Aorta (tissue), 5 donors: ENCODE measurements at regions not wholly inside any gene's neighbourhood (a gene's known extent, or its start where the extent isn't known, plus 50 kb on each side); places are given as distances from the start of the nearest gene placed in this dataset.

Source experiments
- ATAC-seq: fragments of 200-7000 bp; cut with Tn5 transposase; one replicate; pipeline ENCODE4 v1.9.1; 2022; ENCODE audit warnings: moderate library complexity; ENCODE audit not compliant: low FRiP score
- DNase-seq, 2 donors: peaks; one replicate each; pipeline ENCODE4 v3.0.0-alpha.2; 2020
- H3K27ac ChIP-seq, 2 donors: one replicate each; pipeline ENCODE4 v1.5.1; 2013; ENCODE audit warnings: low read length in 2 of 2, mild to moderate bottlenecking in 2 of 2, moderate library complexity in 2 of 2, control low read depth in 1 of 2, inconsistent platforms in 1 of 2, low read depth in 1 of 2
- H3K27me3 ChIP-seq, 2 donors: one replicate each; pipeline ENCODE4 v1.6.1; 2013; ENCODE audit warnings: control low read depth in 1 of 2, low read length in 1 of 2, mild to moderate bottlenecking in 1 of 2, moderate library complexity in 1 of 2; ENCODE audit not compliant: insufficient read depth in 2 of 2, control insufficient read depth in 1 of 2
- H3K36me3 ChIP-seq, 2 donors: one replicate each; pipeline ENCODE4 v1.6.1; 2013; ENCODE audit warnings: control low read depth in 1 of 2, low read length in 1 of 2, mild to moderate bottlenecking in 1 of 2; ENCODE audit not compliant: insufficient read depth in 2 of 2, control insufficient read depth in 1 of 2
- H3K4me1 ChIP-seq, 2 donors: one replicate each; pipeline ENCODE4 v1.6.1; 2013; ENCODE audit warnings: low read length in 2 of 2, control low read depth in 1 of 2, mild to moderate bottlenecking in 1 of 2, moderate library complexity in 1 of 2; ENCODE audit not compliant: insufficient read depth in 2 of 2, control insufficient read depth in 1 of 2
- H3K4me3 ChIP-seq, 2 donors: one replicate each; pipeline ENCODE4 v1.5.1; 2013; ENCODE audit warnings: low read length in 2 of 2, control low read depth in 1 of 2, mild to moderate bottlenecking in 1 of 2
- H3K9me3 ChIP-seq: one replicate; pipeline ENCODE4 v1.6.1; 2013; ENCODE audit warnings: mild to moderate bottlenecking, low read length; ENCODE audit not compliant: control insufficient read depth
- WGBS, 2 donors: extraction: QIAGEN DNeasy Blood & Tissue Kit; methylation state at CpG; one replicate each; pipeline ENCODE4 v1.1.7; 2013; 5-methylcytosine and 5-hydroxymethylcytosine counted together
- intact Hi-C, 2 donors: fragments of 100-400 bp; cut with DNase I; formaldehyde crosslinking; loops; one replicate each; pipeline versions ENCODE4 v1.14.2 to v1.15.0; 2022
- donor health status: healthy with polysubstance abuse.
- donor health status: Bipolar disorder and iron deficiency.
- donor health status: DM: no; HTN: no; CAD: no.
- donor health status: DM: no; HTN: no; CAD: no.
- donor health status: DM: yes; HTN: yes; CAD: no.

GRCh38 chr7:42858570-42858969 lies 53.3 kb downstream of the C7orf25 start:
- no peaks in the 10 kb centered on the region for H3K9me3 ChIP-seq
- no peaks in the 10 kb centered on the region for H3K4me1 ChIP-seq

GRCh38 chr7:42856605-42856987 lies 55.3 kb downstream of the C7orf25 start:
- no peak overlapping the region for H3K27ac ChIP-seq
- no peaks in the 10 kb centered on the region for H3K36me3 ChIP-seq
- no peaks in the 10 kb centered on the region for H3K4me1 ChIP-seq
- no peak for ATAC-seq
- no peaks in the 10 kb centered on the region for H3K9me3 ChIP-seq
- 16 to 26% methylated on average over 19 of the region's 19 CpGs for WGBS, 2 donors
- peak overlapping the region in 1 of 2 donors; percentile 45 for H3K4me3 ChIP-seq
- DNase-seq, result no peak
- no peaks in the 10 kb centered on the region for H3K27me3 ChIP-seq
- intact Hi-C loops, result no loop called here

More at GRCh38 chr7:42858570-42858969, 53.3 kb downstream of the C7orf25 start:
- H3K27ac ChIP-seq, result no peak overlapping the region
- intact Hi-C loops, result no loop called here
- no peaks in the 10 kb centered on the region for H3K27me3 ChIP-seq
- ATAC-seq (no peak), DNase-seq (no peak)
- H3K4me3 ChIP-seq, result no peak overlapping the region
- H3K36me3 ChIP-seq, result no peaks in the 10 kb centered on the region
- WGBS, 2 donors, result 91 to 100% methylated on average over 1 of the region's 1 CpG

- DNase-seq, result no peak
Measured at GRCh38 chr7:42854571-42855118, 57.2 kb downstream of the C7orf25 start.

GRCh38 chr7:42852531-42852930 lies 59.3 kb downstream of the C7orf25 start:
- H3K27ac ChIP-seq, result no peak overlapping the region
- H3K9me3 ChIP-seq, result no peaks in the 10 kb centered on the region
- H3K36me3 ChIP-seq, result no peaks in the 10 kb centered on the region
- intact Hi-C loops, result no loop called here
- ATAC-seq (no peak), DNase-seq (no peak)
- H3K4me1 ChIP-seq, result no peaks in the 10 kb centered on the region
- no peaks in the 10 kb centered on the region for H3K27me3 ChIP-seq
- no peak overlapping the region for H3K4me3 ChIP-seq
- 69 to 72% methylated on average over 4 of the region's 4 CpGs for WGBS, 2 donors

More at GRCh38 chr7:42854571-42855118, 57.2 kb downstream of the C7orf25 start:
- WGBS, 2 donors, result 46 to 57% methylated on average over 11 of the region's 11 CpGs
- Histone ChIP-seq H3K4me1 (no peaks in the 10 kb centered on the region), H3K4me3 (no peak overlapping the region), H3K27me3 (no peaks in the 10 kb centered on the region), H3K36me3 (no peaks in the 10 kb centered on the region), H3K9me3 (no peaks in the 10 kb centered on the region), H3K27ac (no peak overlapping the region)
- intact Hi-C loops, result no loop called here
- ATAC-seq, result no peak

GRCh38 chr7:42843205-42843800 lies 68.6 kb downstream of the C7orf25 start:
- Histone ChIP-seq H3K27ac (no peak overlapping the region), H3K4me3 (no peak overlapping the region), H3K36me3 (no peaks in the 10 kb centered on the region), H3K9me3 (no peaks in the 10 kb centered on the region), H3K4me1 (no peaks in the 10 kb centered on the region), H3K27me3 (no peaks in the 10 kb centered on the region)
- DNase-seq, result no peak
- ATAC-seq, result peak; percentile 86
- intact Hi-C loops, result loop anchor here in 1 of 2 donors (10.0 kb wide), 1 partner anchor 869 kb away; no protein-coding TSS in a partner anchor
- 22 to 35% methylated on average over 12 of the region's 12 CpGs for WGBS, 2 donors

GRCh38 chr7:42834676-42835075 lies 77.2 kb downstream of the C7orf25 start:
- Histone ChIP-seq H3K36me3 (no peaks in the 10 kb centered on the region), H3K27me3 (no peaks in the 10 kb centered on the region), H3K9me3 (no peaks in the 10 kb centered on the region), H3K27ac (no peak overlapping the region), H3K4me3 (no peak overlapping the region), H3K4me1 (no peaks in the 10 kb centered on the region)
- intact Hi-C loops, result loop anchor here (5.0 to 10.0 kb wide), 4 partner anchors 140 to 892 kb away; no protein-coding TSS in a partner anchor
- DNase-seq, result no peak
- no peak for ATAC-seq

GRCh38 chr7:42833411-42833810 lies 78.5 kb downstream of the C7orf25 start:
- DNase-seq, result no peak
- no peaks in the 10 kb centered on the region for H3K36me3 ChIP-seq
- H3K9me3 ChIP-seq, result no peaks in the 10 kb centered on the region
- 88% methylated on average over 4 of the region's 4 CpGs for WGBS, 2 donors
- no peaks in the 10 kb centered on the region for H3K4me1 ChIP-seq
- no peak for ATAC-seq
- intact Hi-C loops, result loop anchor here (5.0 to 10.0 kb wide), 4 partner anchors 139 to 891 kb away; no protein-coding TSS in a partner anchor
- no peak overlapping the region for H3K27ac ChIP-seq
- H3K27me3 ChIP-seq, result no peaks in the 10 kb centered on the region
- no peak overlapping the region for H3K4me3 ChIP-seq

GRCh38 chr7:42832667-42833066 lies 79.2 kb downstream of the C7orf25 start:
- Histone ChIP-seq H3K4me3 (no peak overlapping the region), H3K27ac (no peak overlapping the region), H3K36me3 (no peaks in the 10 kb centered on the region), H3K4me1 (no peaks in the 10 kb centered on the region), H3K9me3 (no peaks in the 10 kb centered on the region), H3K27me3 (no peaks in the 10 kb centered on the region)
- DNase-seq (no peak), ATAC-seq (no peak)
- intact Hi-C loops, result loop anchor here (5.0 to 10.0 kb wide), 4 partner anchors 138 to 890 kb away; no protein-coding TSS in a partner anchor
